IPS DF 4.7 (cell line): ENCODE measurements at regions not wholly inside any gene's neighbourhood (a gene's known extent, or its start where the extent isn't known, plus 50 kb on each side); places are given as distances from the start of the nearest gene placed in this dataset.

Source experiments
- DNase-seq: peaks from one replicate; pipeline ENCODE4 v3.0.0-alpha.2; 2013; ENCODE audit warnings: low spot score; ENCODE audit errors: extremely low read depth

DNA sequence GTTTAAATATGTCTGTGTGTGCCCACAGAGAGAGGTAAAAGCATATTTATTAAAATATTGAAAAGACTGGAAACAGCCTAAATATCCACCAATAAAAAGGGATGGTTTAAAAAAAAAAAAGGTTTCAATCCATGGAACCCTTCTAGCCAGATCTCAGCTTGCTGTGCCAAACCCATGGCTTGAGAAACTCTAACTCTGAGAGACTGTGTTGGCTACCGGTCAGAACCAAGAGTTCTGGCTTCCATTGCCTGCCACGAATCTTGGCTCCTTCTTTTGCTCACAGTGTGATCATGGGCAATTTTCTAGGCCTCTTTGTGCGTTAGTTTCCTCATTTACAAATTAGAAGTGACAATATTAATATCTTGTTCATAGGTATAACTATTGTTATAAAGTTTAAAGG lies 201.3 kb upstream of the IRX3 start:
- no peak for DNase-seq

DNA sequence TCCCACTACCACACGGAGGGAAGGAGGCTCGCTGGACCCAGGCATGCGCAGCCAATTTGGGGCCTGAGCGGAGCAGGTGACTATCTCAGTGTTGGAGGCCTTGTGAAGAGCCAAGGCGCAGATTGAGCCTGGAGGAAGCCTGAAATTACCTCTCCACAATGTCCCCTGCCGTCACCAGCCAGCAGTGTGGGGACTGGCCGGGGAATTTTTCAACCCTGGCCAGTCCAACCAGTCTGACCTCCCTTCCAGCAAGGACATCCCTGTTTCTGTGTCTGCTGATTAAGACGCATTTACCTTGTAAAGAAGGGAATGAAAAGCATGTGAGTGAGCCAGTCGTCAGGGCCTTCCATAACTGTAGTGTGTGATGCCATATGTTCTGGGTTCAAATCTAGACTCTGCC lies 198.1 kb upstream of the IRX3 start:
- no peak for DNase-seq

DNA sequence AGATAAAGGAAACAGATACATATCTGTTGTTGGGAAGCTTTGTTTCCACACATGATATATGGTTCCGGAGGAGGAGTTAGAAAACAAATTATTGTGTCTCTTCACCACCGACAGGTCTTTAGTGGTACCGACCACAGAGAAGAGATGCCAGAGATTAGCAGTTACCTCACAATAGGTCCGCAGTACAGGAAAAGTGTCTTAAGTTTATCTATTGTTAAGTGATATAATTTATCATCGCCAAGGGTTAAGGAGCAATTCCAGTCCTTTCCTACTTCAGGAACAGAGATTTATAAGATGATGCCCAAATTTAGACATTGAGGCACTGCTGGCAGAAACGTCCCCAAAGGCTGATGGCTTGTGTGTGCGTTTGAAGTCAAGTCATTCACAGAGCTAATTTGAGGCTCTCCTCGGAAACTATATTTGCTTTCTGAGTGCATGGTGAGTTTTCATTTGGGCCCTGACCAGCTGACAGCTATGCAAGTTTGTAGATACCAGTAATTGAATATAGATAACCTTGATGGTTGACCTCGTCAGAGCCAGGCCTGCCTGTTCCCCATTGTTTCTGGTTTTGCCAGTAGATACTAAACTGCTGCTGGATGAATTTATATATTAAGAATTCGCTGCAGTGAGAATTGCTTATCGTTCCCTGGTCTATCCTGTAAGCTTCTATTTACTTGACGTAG lies 196.4 kb upstream of the IRX3 start:
- no peak for DNase-seq

DNA sequence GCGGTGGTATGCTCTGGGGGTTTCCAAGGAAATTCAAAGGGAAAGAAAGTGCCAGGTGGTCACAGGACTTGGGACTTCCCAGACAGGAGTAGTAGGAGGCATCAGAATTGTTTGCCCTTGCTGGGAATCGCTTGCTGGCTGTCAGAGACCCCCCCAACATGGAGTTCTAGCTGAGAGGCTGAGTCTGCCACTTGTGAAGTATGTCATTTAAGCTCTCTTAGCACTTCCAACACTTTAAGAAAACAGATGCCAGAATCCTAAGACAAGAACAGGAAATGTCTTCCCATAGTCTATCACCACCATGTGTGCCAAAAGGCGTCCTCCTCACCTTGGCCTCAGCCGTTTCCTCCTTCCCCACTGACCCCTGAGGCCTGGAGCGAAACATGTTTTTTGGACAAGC lies 193.8 kb upstream of the IRX3 start:
- DNase-seq: no peak

DNA sequence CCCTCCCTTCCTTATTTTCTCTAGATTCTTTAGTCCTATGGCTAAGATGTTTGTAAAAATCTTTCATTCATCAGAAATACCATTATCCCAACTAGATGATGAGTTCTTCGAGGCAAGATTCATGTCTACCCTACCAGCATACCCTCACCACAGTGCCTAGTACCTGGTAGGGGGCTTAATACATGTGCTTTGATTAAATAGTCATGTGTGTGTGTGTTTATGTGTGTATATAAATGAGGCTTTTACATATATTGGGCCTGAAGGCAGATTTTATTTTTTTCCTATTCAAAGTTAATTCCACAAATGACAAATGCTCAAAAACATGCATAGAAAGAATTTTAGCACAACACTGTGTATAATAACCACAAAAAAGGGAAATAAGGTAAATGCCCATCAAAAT lies 193.0 kb upstream of the IRX3 start:
- no peak for DNase-seq

DNA sequence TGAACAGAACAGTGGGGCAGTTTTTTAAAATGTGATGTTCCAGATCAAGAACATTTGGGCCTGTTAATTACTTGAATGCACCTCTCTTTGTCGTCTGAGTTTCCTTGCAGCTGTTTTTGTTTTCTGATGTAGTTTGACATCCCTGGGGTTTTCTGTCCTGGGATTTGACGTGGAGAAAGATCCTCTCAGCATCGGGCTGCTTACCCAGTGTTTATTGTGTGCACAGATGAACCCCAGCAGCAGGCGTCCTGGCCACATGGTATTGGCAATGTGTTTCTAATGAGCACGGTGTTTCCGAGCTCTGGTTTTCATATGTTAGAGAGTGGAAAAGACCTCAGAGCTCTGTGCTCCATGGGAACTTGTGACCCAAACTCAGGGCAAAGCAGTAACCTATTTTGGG lies 191.1 kb upstream of the IRX3 start:
- DNase-seq: no peak

DNA sequence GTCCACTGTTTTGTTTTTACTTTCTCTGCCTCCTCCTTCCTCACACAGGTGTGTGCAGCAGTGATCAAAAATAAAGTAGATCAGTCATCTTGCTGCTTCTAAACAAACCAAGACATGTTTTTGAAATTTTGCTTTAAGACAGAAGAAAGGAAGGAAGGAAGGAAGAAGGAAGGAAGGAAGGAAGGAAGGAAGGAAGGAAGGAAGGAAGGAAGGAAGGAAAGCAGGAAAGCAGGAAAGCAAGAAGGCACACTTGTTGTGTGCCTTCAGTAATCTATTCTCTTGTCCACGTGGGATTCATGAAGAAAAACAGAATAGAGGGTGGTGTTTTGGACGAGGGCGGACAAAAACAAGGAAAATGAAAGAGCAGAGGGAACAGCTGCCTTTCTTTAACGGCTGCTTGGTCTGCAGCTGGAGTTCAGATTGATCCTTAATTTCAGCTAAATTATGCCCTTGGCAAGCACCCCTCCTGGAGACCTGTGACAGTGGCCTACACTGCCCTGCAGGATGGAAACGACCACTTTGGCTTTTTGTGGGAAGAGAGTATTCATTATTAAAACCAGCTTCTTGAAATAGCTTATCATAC lies 188.5 kb upstream of the IRX3 start:
- DNase-seq: no peak

DNA sequence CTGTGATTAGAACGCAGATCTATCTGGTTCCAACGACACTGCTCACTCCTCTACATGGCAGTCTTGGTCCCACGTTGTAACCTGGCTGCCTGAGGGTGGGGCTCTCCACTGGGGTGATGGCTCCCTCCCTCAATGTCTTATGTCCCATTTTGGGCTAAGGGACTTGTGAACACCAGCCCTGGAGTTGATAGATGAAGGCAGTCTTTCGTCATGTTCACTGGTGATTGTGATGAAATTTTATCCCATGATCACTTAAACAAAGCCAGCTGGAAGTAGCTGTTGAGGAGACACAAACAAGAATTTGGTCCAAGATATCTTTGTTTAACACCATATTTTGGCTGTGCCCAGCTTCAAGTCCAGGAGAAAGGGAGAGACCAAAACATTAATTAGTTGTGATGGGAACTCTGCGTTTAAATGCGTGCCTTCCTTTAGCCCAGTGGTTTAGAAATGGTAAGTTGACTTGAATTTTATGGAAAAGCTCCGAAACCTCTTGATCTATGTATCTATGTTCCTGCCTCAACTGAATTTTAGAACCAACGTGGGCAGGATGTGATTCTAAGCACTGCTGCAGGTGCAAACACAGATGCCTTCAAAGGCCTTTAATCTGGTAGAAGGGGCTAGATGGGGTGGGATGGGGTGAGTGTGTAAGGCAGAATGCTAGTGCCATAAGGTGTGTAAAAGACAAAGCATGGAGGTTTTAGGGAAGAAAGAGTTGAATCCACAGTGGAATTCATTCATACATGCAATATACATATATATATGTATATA lies 186.8 kb upstream of the IRX3 start:
- no peak for DNase-seq

DNA sequence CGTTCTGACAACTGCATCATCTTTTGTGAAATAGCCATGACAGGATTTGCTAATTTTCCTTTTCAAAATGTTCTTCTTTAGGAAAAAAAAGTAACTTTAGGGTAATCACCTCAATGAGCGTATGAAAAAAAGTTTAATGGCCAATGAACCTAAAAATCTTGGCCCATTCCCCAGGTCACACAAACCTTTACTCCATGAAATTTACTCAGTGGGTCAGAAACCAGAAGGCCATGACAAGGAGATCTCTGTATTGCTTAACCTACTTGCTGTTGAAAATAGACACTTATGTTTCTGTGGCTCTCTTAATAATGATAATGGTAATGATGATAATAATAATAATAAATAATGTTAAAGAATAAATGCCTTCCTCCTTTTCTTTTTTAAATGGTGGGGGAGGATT lies 180.8 kb upstream of the IRX3 start:
- DNase-seq: no peak

DNA sequence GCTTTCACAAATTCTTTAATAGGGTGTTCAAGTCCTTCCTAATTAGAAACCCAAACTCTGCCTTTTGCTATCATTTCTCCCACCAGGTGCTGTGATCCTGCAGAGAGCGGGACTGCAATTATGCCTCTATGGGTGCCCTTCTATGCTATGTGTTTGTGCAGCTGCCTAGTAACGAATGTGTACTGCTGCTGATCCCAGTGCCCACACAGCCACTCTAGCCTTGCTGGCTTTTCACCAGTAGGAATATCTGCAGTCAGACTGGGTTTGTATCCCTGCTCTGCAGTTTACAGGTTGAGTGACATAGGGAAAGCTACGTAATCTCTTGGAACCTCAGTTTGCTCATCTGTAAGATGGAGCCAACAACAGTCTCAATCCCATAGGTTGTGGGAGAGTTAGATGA lies 179.6 kb upstream of the IRX3 start:
- DNase-seq: no peak

DNA sequence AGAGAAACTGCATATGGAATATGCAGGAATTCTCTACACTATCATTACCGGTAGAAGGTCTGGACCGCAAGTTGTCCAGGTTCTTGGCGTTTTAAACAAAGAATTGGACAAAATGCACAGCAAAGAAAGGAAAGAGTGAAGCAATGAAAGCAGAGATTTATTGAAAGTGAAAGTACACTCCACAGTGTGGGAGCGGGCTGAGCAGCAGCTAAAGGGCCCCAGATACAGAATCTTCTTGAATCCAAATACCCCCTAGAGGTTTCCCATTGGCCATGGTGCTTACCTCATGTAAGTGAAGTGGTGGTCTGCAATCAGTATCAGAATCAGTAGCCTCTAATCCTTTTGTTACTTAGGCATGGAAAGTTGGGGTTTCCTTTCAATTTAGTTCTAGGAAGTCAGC lies 178.5 kb upstream of the IRX3 start:
- DNase-seq: no peak

DNA sequence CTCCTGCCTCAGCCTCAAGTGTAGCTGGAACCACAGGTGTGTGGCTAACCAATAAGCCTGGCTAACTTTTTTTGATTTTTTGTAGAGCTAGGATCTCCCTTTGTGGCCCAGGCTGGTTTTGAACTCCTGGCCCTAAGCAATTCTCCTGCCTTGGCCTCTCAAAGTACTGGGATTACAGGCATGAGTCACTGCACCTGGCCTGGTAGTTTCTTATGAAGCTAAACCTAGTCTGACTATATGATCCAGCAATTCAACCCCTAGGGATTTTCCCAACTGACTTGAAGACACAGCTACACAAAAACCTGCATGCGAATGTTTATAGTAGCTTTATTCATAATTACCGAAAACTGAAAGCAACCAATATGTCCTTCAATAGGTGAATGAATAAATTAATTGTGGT lies 176.2 kb upstream of the IRX3 start:
- no peak for DNase-seq

DNA sequence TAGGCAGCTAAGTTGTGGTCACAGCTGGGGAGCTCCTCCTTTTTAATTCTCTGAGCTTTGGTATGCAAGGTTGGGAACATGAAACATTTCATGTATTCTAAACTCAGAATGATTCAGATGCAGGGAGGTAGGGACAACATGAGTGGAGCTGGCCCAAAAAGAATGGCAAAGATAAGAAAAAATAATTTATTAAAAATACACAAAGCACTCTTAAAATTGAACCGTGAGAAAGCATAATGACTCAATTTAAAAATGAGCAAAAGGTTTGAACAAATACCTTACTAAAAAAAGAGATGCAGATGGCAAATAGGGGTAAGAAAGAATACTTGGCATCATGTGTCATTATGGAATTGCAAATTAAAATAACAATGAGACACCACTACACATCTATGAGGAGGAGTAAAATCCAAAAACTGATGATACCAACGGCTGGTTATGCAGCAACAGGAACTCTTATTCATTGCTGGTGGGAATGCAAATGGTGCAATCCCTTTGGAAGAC lies 175.6 kb upstream of the IRX3 start:
- no peak for DNase-seq

DNA sequence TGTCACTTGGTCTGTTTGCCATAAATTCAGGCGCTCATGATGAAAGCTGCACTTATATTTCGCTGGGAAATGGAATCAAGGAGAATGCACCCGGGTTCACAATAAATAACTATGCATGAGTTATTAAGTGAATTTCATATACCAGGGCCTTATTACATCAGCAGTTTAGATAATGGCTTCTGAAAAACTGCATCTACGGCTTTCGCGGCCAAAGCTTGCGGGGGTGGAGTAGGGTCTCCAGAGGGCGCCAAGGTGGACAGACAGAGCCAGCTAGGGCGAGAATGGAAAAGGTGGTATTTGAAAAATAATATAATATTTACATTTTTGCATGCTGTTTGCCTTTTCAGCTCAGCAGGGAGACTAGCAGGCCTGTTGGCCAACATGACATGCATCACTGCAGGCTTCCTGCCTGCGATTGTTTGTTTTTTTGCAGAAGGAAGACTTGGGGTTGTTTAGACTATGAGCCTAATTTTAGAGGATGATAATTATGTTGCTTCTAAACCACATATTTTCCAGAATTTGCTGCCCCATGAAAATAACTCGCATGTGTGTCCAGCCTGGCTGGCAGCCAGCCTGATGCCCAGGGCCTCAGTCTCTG lies 173.8 kb upstream of the IRX3 start:
- no peak for DNase-seq

DNA sequence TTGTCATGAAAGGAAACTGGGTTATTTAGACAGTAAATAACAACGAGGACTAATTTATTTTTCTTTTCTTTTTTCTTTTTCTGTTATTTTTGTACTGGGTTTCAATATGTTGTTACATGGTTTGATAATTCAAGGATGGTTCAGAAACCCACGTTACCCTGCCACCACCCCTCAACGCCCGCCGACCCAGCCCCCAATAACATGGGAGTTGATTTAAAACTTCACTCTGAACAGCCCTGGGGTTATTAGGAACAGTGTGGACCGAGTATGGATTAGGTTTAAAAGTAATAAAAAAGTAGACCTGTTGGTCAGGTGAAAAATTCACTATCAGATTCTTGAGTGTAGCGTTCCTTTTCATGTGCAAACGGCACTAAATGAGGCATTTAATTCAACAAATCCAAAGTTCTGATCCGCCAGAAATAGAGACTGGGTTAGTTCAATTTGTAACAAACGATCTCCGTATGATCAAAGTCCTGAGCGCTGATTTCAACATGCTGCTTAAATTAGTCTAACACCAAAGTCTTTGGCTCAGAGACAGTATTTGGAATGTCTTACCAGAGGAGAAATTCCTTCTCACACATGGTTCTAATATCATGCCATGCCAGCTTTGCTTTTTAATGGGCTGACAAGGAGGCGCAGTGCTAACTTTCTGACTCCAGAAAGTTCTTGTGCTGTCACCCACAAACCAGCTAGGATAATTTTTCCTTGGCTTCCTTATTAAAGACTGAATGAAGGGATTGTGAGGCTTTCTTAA lies 173.1 kb upstream of the IRX3 start:
- DNase-seq: no peak

DNA sequence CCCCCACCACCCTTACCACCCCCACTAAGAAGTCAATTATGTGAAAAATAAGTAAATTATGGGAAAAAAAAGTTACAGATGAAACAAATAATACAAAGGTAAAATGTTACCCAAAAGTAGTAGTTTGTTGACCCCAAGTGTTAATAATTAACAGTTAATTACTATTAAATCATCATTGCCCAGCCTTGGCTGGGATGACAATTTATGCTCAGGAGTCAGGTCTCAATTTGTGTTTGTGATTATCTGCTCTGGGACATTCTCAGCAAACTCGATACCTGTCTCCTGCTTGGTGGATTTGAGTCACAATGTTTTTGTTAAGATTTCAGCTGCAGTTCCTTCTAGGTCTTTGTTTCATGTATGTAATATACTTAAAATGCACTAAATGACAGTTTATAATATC lies 172.3 kb upstream of the IRX3 start:
- no peak for DNase-seq

DNA sequence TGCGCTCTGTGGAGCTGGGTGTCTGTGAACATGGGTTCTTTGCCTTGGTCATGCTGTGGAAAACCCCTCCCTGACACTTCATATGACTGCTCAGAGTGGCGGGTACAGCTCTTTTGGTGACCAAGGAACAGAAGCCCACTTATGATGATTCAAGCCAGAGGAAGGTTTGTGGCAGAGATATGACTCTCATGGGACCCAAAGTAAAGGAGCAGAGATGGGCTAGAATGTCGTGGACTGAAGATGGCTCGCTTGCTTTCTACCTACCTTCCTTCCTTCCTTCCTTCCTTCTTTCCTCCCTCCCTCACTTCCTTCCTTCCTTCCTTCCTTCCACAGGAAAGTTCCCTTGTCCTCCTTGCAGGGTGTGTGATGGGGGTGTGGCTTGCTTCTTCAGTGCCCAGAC lies 169.7 kb upstream of the IRX3 start:
- DNase-seq: no peak

DNA sequence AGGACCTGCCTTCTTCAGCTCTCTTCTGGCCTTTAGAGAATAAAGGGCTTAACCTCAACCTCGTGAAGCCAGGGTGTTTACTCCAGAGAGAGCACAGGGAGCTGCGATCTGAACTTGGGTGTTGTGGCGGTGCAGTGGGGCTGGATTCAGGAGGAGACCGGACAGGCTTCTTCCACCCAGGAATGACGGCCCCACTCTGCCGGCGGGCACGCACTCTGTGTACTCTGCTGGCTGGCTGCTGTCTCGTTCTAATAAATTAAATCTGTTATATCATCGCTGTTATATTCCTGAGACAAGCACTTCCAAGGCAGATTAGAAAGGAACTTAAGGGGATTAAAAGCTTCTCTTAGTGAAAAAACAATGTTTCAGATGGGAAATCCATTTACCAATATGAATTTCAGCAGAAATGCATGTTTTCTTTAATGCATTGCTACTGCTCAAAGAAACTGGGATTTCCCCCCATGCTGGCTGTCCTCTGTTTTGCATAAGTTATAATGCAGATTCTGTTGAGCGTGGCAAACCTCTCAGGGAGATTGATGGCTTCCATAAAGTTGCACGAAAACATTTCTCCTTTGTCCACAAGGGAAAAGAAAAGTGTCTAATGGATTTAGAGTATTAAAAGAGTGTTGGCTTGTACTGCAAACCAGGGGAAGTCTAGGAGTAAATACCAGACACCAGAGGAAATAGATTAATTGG lies 168.6 kb upstream of the IRX3 start:
- no peak for DNase-seq

DNA sequence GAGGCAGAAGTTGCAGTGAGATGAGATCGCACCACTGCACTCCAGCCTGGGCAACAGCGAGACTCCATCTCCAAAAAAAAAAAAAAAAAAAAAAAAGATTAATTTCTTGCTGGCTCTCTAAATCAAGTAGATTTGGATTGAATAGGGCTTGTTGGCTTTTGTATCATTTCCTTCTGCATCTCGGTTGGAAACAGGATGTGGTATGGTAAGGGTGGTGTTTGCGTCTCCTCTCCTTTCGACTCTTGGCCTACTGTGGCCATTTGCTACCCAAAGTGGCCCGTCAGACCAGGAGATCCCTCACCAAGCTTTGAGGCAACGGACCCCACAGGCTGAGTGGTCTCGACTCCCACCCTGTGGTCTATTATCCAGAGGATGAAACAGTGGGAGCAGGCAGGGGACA lies 168.0 kb upstream of the IRX3 start:
- DNase-seq: no peak

DNA sequence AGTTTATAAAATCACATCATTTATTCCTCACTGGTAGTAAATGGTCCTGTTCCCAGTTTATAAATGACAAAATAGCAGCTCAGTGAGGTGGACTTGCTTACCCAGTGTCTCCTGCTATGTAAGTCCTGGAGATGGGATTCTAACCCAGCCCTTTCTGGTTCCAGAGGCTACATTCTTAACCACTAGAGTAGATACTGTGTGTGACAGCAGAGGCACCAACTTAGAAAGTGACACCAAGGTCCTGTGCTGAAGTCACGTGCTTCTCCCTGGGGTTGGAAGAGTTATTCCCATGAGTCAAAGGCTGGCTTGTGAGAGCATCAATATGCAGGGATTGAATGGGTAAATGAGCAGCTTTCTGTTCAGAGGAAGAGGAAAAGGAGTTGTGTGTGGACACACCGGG lies 167.3 kb upstream of the IRX3 start:
- DNase-seq: no peak
